Skin epidermis (tissue), 12 donors: ENCODE measurements at regions not wholly inside any gene's neighbourhood (a gene's known extent, or its start where the extent isn't known, plus 50 kb on each side); places are given as distances from the start of the nearest gene placed in this dataset.
"Not testable (repeated sequence)": the region's sequence is repeated elsewhere in the genome, so short reads cannot be mapped to it uniquely, and the experiment has no call there.

Source experiments
- H3K27ac ChIP-seq, 21 experiments: fragments of 200-600 bp; sonication (generic) in 11 of 21; one replicate each; pipeline ENCODE4 v1.5.0; 2020; ENCODE audit warnings: mild to moderate bottlenecking in 3 of 21, inconsistent platforms in 2 of 21, moderate library complexity in 2 of 21
- H3K4me3 ChIP-seq, 7 experiments: fragments of 200-600 bp; sonication (generic) in 2 of 7; one replicate each; pipeline ENCODE4 v1.5.0; 2020; ENCODE audit warnings: inconsistent platforms in 2 of 7, mild to moderate bottlenecking in 2 of 7, moderate library complexity in 1 of 7

DNA sequence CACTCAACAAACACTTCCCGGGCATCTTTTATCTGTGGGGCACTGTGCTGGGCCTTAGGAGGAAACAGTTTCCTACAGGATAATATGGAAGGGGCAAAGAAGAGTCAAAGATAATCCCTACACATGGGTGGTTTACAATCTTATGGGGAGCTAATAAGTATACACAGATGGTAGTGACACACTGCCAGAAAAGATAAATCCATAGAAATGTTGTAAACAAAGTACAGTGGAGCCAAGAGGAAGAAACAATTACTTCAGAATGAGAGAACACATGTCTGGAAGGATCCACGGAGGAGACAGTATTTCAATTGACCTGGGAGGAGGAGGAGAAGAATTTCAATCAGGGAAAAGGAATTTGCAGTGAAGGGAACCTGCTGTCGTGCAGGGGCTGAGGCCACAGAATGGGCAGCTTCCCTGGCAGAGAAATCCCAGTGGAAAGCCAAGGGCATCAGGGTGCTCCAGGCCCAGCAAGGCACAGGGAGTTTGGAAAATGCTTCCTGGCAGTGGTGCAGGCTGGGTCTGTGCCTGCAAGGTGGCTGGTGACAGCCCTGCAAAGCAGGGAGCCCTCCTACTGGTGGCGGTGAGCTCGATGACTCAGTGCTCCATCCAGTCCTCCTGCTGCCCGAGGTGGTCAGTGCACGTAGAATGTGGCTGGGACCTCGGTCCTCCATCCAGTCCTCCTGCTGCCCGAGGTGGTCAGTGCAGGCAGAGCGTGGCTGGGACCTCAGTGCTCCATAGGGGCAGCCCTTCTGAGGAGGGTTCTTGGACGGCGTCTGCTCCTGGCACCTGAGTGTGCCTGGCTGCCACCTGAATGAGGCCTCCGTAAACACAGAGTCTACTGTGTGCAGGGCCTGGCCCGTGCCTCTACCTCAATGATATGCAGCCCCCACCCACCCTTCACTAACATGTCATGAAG lies 444.3 kb upstream of the B3GAT1 start:
- H3K27ac ChIP-seq = no peak overlapping the region
- H3K4me3 ChIP-seq = no peak overlapping the region

DNA sequence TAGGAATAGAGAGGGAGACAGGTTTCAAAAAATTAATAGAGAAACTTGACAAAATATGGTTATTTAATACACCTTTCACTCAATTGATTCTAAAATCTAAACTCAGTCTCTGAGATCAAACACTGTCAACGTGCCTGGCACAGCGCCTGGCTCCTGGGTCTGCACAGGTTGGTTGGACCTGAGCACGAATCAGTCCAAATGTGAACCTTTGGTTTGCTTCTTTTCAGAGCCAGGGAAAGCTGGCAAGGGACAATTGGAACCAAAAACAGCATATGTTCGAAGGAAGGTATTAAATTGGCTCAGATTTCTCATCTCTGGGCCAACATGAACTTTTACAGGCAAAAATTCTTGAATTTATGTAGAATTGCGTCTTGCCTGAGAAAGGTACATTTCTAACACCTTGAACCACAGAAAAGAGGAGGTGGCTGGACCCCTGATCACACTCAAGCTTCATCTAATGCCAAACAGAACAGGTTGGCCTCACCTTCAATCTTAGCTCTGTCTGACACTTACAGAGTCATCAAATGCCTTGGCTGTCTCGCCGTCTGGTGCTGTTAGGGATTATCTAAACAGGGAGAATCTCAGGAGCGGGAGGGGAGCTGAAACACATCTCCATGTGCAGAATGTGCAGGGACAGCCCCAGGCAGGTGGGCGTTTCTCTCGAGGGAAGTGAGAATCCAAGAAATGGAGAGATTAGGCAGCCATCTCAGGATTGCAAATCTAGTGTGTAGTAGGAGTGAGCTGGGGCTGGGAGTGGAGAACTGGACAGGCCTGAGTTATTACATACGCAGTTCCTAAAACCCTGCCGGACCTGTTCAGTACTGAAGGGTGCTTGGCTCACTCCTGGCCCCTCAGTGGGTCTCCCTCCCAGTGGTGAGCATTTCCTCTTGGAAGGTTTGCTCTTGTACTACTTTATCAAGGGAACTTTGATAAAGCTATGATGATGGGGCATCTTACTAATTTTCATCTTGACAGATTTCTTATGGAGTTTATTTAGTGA lies 442.2 kb upstream of the B3GAT1 start:
- Histone ChIP-seq H3K27ac (no peak overlapping the region), H3K4me3 (no peak overlapping the region)

DNA sequence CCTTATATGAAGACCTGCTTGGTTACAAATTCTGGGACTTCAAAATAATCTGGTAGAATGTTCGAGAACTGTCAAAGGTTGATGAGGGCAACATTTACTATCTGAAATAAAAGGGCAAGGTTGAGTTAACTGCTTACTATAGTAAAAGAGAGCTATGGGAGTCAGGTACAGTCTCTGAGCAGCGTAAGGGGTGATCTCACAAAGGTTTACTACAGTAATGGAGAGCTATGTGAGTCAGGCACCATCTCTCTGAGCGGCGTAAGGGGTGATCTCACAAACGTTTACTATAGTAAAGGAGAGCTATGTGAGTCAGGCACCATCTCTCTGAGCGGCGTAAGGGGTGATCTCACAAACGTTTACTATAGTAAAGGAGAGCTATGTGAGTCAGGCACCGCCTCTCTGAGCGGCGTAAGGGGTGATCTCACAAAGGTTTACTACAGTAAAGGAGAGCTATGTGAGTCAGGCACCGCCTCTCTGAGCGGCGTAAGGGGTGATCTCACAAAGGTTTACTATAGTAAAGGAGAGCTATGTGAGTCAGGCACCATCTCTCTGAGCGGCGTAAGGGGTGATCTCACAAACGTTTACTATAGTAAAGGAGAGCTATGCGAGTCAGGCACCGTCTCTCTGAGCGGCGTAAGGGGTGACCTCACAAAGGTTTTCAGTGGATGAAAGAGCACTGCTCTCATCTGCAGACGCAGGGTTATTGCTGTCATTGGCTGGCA lies 439.6 kb upstream of the B3GAT1 start:
- peak overlapping the region in 1 of 21 experiments; percentile 54 for H3K27ac ChIP-seq
- H3K4me3 ChIP-seq = not testable (repeated sequence)

DNA sequence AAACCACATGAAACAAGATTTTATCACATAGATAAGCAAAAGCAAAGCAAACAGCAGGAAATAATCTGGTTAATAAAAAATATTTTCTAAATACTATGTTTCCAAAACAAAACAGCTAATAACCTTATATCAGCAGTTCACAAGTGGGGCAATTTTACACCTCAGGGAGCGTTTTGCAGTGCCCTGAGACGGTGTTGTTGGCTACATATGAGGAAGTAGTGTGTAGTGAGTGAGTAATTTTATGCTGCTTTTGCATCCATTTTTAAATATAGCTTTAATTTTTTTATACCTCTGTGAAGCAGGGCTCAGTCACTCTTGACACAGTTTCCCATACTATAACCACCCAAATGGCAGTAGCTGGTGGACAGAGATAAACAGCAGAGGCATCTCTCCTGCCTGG lies 438.5 kb upstream of the B3GAT1 start:
- H3K27ac ChIP-seq = no peak overlapping the region
- no peak overlapping the region for H3K4me3 ChIP-seq

DNA sequence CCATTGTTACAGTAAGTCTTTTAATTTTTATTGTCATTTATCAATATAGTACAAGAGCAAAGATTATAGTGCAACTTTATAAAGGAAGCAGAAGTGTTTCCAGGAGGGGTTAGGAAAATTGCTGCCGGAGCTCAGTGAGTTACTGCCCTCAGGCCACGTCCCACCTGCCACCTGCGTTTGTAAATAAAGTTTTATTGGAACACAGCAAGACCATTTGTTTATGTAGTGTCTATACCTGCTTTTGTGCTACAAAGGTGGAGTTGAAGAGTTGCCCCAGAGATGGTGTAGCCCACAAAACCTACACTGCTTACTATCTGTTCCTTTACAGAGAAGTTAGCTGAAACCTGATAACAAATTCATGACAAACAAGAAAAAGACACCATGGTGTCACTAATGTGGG lies 437.8 kb upstream of the B3GAT1 start:
- no peak overlapping the region for H3K4me3 ChIP-seq
- H3K27ac ChIP-seq = no peak overlapping the region

DNA sequence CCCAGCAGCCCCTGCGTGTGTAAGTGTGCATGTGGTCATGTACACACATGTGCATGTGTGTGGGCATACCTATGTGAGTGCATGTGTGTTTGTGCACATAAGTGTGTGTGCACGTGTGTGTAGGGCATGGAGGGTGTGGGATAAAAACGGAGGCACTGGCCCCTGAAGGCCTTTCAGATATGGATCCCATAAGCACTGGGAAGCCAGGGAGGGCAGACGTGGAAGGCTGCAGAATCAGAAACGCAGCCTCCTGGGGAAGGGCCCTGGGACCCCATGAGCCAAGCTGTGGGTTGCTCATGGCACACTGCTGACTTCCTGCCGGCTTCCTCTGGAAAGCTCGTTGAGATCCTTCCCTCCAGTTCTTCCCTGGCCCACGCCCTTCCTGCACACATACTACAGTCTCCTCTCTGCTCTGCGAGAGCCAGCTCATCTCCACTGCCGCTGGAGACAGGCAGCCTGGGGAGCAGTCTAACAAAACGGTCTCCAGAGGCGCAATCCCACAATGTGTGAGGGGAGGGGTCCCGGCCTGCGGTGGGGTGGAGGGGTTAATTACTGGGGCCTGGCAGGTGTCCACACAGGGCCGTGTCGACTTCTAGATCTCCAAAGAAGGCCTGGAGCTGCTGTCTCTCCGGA lies 435.2 kb upstream of the B3GAT1 start:
- Histone ChIP-seq H3K4me3 (no peak overlapping the region), H3K27ac (no peak overlapping the region)

DNA sequence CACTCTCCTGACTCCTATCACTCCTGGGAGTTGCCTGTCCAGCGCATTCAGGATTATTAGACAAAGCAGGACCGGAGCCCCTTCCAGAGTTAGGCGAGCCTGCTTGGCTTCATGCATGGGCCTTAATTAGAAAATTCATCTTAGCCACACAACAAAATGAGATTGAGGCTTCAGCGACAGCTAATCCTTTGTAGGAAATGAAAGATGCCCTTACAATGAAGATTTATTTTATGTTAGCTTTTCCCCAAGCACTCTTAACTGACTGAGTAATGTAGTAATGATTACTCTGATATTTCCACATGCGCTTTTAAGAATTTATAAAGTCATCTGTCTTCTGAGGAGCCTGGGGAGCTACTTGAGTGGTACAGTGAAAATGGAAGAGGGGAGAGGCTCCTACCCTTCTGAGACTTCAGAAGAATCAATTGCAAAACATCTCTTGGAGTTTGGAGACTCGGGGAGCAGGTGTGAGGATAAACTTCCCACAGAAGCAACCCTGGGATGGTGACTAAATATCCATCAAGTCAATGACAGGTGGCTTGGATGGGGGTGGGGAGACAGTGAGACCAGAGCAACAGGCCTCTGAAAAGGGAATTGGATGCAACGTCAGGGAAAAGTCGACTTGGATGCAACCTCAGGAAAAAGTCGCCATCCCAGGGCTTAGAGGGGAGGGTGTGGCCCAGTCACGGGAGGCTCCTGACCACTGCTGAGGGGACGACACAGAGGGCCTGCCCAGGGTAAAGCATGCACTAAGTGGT lies 434.5 kb upstream of the B3GAT1 start:
- Histone ChIP-seq H3K4me3 (no peak overlapping the region), H3K27ac (no peak overlapping the region)

DNA sequence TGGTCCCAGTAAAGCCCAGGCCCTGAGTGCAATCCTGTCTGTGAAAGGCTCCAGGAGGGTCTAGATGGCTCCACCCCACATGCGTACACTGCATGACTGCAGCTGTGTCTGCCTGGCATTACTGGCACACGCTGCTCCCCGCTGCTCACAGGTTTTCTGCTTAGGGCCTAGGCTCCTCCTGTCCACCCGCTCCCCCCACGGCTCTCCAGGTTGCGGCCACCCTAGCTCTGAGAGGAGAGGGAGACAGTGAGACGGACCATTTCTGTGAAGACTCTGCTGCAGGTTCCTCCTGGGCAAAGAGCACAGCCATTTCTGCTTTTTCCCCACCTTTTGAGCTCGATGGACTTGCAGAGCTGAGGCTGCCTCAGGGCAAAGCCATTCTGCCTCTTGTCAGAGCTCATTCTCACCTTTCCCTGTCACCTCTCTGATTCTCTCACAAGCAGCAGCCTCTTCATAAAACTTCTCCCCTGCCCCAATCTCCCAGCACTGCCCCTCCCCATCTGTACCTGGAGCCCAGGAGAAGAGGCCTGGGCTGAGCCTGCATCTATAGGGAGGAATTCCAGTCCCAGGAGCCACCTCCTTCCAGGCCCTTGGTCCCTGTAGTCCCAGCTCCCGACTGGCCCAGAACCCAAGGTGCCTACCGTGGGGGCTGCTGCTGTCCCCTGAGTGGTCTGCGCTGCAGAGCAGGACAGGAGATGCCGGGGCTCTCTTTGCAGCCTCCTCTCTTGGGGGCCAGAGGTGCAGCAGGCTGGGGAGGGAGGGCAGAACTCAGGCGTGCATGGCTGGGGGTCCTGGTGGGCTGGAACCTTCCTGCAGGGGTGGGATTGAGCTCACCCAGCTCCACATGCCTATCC lies 433.7 kb upstream of the B3GAT1 start:
- H3K27ac ChIP-seq = no peak overlapping the region
- H3K4me3 ChIP-seq = no peak overlapping the region

DNA sequence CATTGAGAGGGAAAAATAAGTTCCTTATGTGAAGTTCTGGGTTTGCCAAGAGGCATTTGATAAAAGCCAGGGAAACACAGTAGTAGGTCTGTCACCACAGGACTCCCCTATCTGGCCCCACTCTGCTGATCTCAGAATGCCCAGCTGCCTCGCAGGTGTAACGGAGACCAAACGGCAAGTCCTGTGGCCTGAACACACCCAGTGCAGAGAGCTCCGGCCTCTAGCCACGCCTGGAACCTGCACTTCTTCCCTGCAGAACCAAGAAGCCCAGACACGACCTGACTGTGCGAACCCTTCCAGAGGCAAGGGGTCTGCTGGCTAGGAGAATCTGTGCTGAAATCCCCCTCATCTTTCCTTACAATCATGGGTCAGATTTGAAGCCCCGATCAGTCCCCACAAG lies 432.8 kb upstream of the B3GAT1 start:
- no peak overlapping the region for H3K27ac ChIP-seq
- no peak overlapping the region for H3K4me3 ChIP-seq

DNA sequence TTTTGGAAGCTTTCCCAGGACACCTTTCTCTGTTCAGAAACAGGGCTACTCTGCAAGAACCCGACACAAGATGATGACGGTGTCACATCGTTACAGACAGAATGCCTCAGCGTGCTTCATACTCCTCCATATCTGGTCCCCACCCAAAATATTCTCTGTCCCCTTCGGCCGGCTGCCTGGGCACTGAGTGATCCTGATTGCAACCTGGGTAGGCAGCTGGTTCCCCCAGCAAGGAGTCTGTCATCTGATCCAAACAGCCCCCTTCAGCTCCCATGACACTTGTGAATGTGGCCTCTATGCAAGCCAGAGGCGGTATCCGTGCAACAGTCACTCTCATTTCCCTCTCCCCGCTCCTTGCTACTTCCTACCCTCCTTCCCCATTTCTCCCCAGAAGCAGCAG lies 431.7 kb upstream of the B3GAT1 start:
- H3K27ac ChIP-seq = no peak overlapping the region

DNA sequence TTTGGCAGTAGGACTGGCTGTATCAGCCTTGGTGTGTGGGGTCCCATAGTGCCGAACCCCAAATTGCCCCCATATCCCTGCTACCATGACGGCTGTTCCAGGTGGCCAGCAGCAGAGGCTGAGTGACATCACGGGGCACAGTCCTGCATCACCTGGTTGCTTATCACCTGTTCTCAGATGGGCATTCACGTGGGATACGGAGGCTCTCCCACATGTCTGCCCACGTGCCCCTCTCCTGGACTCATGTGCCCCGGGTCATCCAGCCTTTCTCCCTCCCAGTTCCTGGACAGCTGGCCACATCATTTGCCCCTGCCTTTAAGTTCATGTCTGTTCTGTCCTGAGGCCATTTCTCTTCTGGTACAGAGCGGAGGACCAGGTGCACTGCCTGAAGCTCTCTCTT lies 431.0 kb upstream of the B3GAT1 start:
- no peak overlapping the region for H3K27ac ChIP-seq
- no peak overlapping the region for H3K4me3 ChIP-seq

More for the DNA sequence above, 431.7 kb upstream of the B3GAT1 start:
- H3K4me3 ChIP-seq = no peak overlapping the region

DNA sequence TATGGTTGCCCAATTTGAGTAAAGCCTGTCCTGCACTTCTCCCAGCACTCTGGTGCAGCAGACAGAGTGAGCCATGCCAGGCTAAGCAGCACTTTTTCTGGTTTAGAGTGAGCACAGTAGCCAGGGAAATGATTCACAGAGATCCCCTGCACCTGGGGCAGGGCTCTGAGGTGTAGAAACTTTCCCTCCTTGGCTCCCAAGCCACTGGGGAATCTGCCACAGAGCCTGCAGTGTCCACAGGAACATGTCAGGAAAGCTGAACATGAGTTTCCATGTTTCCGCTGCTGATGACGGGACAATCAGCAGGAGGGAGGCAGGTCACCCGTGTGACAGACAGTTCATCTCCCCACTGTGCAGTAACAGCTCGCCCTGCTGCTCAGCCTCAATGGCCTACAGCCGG lies 429.9 kb upstream of the B3GAT1 start:
- Histone ChIP-seq H3K27ac (no peak overlapping the region), H3K4me3 (no peak overlapping the region)

DNA sequence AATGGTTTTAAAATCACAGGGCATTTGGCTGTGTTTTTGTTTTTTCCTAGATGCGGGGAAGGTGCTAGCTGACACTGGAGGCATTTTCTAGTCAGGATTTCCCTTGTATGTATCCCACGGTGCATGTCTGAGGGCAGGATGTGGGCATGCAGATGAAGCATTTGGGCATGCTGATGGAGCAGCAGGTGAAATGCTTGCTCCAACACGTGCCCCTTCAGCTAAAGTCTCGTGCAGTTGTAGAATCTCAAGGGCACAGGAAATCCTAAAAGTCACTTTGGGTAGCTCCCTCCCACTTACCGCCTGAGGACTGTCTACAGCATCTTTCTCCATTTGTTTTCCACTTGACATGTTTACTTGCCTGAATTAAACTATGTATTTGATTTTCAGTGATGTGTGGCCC lies 429.4 kb upstream of the B3GAT1 start:
- H3K27ac ChIP-seq = no peak overlapping the region
- H3K4me3 ChIP-seq = no peak overlapping the region

DNA sequence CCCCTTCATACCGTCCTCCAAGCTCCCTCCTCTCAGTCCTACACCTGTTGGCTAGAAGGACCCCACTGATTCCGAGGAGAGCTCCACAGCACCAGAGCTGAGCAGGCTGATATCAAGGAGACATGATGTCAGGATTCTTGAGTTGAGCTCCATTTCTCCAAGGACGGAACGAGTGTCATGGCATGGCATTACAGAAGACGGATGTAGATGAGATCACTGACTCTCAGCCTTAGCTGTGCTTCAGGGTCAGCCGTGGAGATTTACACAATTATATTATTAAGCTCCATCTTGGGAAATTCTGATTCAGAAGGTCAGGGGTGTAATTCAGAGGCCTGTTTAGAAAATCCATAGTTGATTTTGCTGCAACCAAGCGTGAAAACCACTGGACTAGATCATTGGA lies 428.9 kb upstream of the B3GAT1 start:
- no peak overlapping the region for H3K4me3 ChIP-seq

DNA sequence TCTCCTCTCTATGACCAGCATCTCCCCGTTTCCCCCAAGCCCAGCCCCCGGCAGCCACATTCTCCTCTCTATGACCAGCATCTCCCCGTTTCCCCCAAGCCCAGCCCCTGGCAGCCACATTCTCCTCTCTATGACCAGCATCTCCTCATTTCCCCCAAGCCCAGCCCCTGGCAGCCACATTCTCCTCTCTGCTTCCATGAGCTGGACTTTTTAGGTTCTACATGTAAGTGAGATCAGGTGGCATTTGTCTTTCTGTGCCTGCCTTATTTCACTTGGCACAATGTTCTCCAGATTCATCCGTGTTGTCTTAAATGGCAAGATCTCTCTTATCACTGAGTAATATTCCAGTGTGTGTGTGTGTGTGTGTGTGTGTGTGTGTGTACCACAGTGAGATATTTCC lies 428.1 kb upstream of the B3GAT1 start:
- H3K27ac ChIP-seq, H3K4me3 ChIP-seq: not testable (repeated sequence)

More for the DNA sequence above, 428.9 kb upstream of the B3GAT1 start:
- no peak overlapping the region for H3K27ac ChIP-seq

DNA sequence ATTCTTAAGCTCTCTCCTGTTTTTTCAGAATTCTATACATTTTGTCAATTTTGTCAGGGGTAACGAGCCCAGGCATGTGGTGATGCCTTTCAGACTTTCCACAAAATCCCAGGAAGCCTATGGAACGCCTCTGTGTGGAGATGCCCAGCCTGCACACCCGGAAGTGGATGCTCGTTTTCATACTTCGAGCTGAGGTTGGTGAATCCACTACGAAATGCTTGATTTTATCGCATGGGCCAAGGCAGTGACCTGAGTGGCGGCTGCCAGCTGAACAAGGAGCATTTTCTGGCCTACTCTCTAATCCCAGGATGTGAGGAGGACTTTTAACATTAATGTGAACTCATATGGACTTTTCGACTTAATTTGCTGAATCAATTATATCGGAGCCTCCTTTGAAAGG lies 426.7 kb upstream of the B3GAT1 start:
- Histone ChIP-seq H3K4me3 (no peak overlapping the region), H3K27ac (no peak overlapping the region)

DNA sequence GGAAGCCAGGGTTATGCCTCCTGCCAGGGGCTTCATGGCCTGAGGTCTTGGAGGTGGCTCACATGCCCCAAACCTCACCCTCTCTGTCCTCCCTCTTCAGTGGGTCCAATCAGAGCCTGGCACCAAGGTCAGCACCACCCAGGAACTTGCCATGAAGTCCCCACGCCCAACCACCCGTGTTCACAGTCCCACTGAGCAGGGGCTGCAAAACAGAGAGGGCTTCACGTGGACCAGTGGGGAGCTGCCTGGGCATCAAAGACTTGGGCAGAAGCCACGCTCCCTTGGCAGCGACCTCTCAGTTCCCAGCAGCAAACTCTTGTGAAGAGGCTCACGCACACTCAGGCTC lies 425.8 kb upstream of the B3GAT1 start:
- Histone ChIP-seq H3K27ac (no peak overlapping the region), H3K4me3 (no peak overlapping the region)
